GM12874 (cell line): ENCODE measurements at regions not wholly inside any gene's neighbourhood (a gene's known extent, or its start where the extent isn't known, plus 50 kb on each side); places are given as distances from the start of the nearest gene placed in this dataset.

Source experiments
- TF ChIP-seq, protein P1 (sequence below): IDR thresholded peaks from 2 replicates; pipeline ENCODE4 v1.5.1; 2011; ENCODE audit warnings: low read depth, mild to moderate bottlenecking, control low read depth, low read length, moderate library complexity; ENCODE audit not compliant: insufficient read depth

DNA sequence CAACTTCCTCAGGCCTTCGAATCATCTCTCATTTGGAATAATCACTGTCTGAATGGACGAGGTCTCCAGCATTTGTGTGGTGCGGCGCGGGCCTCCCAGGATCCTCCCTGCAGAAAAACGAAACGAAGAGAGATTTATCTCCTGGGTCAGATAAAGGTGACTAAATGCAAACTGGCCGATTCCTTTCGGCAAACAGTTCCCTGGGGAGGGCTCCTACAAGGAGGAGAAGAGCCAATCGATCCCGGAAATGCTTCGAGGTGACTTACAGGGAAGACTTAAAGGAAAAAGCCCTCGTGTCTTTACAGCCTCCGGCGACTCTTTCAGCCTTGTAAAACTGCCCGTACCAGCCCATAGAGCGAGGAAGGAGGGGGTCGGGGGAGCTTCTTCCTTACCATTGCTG is 126.5 kb downstream of the MIAT start:
- TF ChIP-seq, protein P1, sequence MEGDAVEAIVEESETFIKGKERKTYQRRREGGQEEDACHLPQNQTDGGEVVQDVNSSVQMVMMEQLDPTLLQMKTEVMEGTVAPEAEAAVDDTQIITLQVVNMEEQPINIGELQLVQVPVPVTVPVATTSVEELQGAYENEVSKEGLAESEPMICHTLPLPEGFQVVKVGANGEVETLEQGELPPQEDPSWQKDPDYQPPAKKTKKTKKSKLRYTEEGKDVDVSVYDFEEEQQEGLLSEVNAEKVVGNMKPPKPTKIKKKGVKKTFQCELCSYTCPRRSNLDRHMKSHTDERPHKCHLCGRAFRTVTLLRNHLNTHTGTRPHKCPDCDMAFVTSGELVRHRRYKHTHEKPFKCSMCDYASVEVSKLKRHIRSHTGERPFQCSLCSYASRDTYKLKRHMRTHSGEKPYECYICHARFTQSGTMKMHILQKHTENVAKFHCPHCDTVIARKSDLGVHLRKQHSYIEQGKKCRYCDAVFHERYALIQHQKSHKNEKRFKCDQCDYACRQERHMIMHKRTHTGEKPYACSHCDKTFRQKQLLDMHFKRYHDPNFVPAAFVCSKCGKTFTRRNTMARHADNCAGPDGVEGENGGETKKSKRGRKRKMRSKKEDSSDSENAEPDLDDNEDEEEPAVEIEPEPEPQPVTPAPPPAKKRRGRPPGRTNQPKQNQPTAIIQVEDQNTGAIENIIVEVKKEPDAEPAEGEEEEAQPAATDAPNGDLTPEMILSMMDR, result no peak

DNA sequence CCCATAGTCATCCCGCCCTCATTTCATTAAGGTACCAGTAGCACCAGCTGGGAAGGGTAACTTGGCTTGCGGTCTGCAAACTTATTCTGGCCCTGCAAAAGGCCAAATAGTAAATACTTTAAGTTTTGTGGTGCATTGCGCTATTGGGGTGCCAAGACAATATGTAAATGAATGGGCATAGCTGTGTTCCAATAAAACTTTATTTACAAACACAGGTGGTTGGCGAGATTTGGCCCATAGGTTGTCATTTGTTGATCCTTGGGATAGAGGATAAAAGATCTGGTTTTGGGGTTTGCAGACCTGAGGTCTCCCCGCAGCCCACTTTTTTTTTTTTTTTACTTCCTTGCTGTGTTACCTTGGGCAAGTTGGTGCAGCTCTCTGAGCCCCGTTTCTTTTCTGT is 127.4 kb downstream of the MIAT start:
- TF ChIP-seq, protein P1, result no peak

DNA sequence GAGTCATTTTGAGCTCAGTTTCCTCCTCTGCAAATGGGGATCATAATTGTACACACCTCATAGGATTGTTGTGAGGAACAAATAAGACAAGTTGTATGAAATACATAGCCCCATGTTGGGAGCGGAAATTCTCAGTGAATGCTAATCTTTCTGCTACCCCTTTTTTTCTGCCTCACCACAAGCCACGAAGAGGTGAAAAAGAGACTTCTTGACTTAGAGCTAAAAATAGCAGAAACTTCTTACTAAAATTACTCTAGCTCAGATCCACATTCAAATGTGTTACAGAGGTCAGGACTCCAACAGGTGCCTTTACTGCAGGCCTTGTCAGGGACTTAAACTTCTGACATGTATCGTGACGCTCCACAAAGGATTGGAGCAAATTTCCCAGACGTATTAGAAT is 128.5 kb downstream of the MIAT start:
- TF ChIP-seq, protein P1, result no peak

DNA sequence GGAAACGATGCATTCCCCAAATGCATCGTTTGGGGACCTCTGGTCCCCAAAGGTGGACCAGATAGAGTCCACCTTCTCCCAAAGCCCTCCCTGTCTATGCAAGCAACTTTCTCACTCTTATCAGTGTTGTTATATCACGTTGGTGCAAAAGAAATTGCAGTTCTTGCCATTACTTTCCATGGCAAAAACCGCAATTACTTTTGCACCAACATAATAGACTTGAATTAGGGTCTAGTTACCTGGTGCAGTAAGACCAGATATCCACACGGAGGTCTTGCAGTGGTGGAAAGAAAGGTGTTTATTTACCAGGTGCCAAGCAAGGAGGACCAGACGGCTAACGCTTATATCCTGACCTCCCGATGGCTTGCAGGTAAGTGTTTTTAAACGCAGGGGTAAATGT is 129.0 kb downstream of the MIAT start:
- TF ChIP-seq, protein P1, result no peak

DNA sequence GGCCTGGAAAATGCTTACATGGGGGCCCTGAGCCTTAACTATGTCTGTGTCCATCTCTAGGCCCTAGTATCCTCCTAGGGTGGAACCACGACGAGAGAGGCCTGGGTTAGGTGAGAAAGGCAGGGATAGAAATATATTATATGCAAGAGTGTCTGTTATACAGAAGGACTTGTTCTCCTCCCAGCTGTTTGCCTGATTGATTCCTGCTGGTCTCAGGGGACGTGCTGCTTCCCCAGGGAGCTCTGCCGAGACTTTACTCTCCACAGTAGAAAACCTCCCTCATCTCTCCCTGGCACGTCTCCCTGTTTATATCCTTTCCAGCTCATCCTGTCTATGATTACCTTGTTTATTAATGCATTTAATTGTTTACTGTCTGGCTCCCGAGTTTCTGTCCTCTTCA is 132.6 kb downstream of the MIAT start:
- TF ChIP-seq, protein P1, result no peak

DNA sequence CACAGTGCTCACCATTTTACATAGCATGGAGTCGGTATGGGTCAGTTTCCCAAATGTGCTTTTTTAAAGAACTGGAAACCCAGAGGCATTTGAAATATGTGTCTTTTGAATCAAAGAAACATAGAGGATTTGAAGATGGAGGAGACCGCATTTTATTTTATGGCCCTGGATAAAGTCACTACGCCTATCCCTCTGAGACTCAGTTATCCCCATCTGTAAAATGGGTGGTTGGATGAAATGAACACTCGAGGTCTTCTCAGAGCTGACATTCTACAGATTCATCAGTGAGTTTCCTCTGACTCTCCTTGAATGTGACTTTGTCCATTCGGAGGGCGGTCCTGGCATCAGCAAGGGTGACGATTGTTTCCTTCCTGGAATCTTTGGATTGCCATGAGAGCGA is 135.1 kb downstream of the MIAT start:
- TF ChIP-seq, protein P1, result no peak

DNA sequence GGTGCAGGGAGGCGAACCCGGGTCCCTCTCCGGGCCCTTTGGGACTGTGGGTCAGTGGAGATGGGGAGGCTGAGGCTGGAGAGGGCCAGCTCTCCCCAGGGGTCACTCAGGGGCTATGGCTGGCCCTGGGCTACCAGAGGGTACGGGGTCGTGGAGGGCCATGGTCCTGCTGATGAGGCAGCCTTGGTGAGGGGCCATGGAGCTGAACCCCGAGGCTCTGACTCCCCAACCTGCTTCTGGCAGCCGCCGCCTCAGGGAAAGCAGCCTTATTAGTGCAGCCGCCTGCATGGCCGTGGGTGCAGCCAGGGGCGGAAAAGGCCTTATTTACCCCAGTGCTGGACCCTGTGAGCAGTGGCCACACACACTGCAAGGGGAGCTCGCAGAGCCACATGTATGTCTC is 139.4 kb downstream of the MIAT start:
- TF ChIP-seq, protein P1, result no peak

DNA sequence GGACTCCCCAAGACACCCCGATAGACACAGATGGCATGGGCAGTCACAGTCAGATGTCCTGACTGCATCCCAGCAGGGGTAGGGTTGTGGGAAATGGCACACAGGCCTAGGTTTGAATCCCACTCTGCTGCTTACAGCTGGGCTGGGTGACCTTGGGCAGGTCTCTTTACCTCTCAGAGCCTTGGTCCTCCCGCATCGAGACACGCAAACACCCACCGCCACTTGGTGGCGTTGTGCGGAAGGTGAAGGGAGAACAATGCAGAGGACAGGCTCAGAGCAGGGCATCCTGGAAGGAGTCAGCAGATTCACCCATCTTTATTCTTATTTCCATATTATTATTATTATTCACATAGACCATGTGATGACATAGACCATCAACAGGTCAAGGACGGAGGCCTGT is 140.5 kb downstream of the MIAT start:
- TF ChIP-seq, protein P1, result no peak
